Heart right ventricle (tissue), 16 donors: ENCODE measurements at regions not wholly inside any gene's neighbourhood (a gene's known extent, or its start where the extent isn't known, plus 50 kb on each side); places are given as distances from the start of the nearest gene placed in this dataset.

Experiments
- ATAC-seq, 8 donors: fragments of 200-7000 bp; cut with Tn5 transposase; one replicate each; pipeline ENCODE4 v1.9.1; 2020; ENCODE audit warnings: mild to moderate bottlenecking in 8 of 8, moderate library complexity in 8 of 8, moderate number of reproducible peaks in 1 of 8
- DNase-seq, 2 donors: peaks; one replicate each; pipeline ENCODE4 v3.0.0-alpha.2; 2020
- H3K27ac ChIP-seq, 10 donors: fragments of 200-600 bp; sonication (generic) in 2 of 10; one replicate each; pipeline versions ENCODE4 v1.5.0 to v1.8.0; 2020 to 2022; ENCODE audit warnings: mild to moderate bottlenecking in 3 of 10
- H3K27me3 ChIP-seq, 7 donors: fragments of 200-600 bp; one replicate each; pipeline ENCODE4 v1.8.0; 2021 to 2022; ENCODE audit warnings: mild to moderate bottlenecking in 2 of 7
- H3K36me3 ChIP-seq, 9 donors: fragments of 200-600 bp; sonication (generic) in 1 of 9; one replicate each; pipeline versions ENCODE4 v1.5.0 to v1.8.0; 2020 to 2022; ENCODE audit warnings: mild to moderate bottlenecking in 2 of 9
- H3K4me1 ChIP-seq, 9 donors: fragments of 200-600 bp; sonication (generic) in 1 of 9; one replicate each; pipeline versions ENCODE4 v1.5.0 to v1.8.0; 2020 to 2022; ENCODE audit warnings: mild to moderate bottlenecking in 4 of 9
- H3K4me3 ChIP-seq, 10 donors: fragments of 200-600 bp; sonication (generic) in 2 of 10; one replicate each; pipeline versions ENCODE4 v1.5.0 to v1.8.0; 2020 to 2022; ENCODE audit warnings: mild to moderate bottlenecking in 7 of 10, moderate library complexity in 2 of 10
- H3K9me3 ChIP-seq, 11 donors: fragments of 200-600 bp in 10 of 11; sonication (generic) in 2 of 11; one replicate each; pipeline versions ENCODE4 v1.5.0 to v1.8.0; 2013 to 2022; ENCODE audit warnings: mild to moderate bottlenecking in 2 of 11, control low read depth in 1 of 11, moderate library complexity in 1 of 11
- CTCF ChIP-seq, 9 donors: fragments of 200-600 bp; sonication (generic) in 2 of 9; IDR thresholded peaks; one replicate each; pipeline versions ENCODE4 v1.5.0 to v1.8.0; 2021 to 2022; ENCODE audit warnings: antibody characterized with exemption in 9 of 9, mild to moderate bottlenecking in 5 of 9, moderate library complexity in 1 of 9
- WGBS, 2 donors: extraction: QIAGEN DNeasy Blood & Tissue Kit; methylation state at CpG; one replicate each; pipeline ENCODE4 v1.1.7; 2013; ENCODE audit warnings: inconsistent platforms in 1 of 2; 5-methylcytosine and 5-hydroxymethylcytosine counted together
- intact Hi-C, 10 donors: fragments of 100-400 bp; cut with DNase I; formaldehyde crosslinking; loops; one replicate each; pipeline versions ENCODE4 v1.11.1 to v1.14.2; 2022
- donor health status: Arrhythmogenic right ventricular cardiomyopathy.
- donor health status: ischemic (EF 13 %, LVEDD 7.1; RV severe dilation, severe dysfunction).
- donor health status: healthy with polysubstance abuse.
- donor health status: DM: no; HTN: yes; CAD: no.
- donor health status: DM: no; HTN: no; CAD: no.
- donor health status: ischemic (EF 25% LVEDD 6.9; RV normal size, moderate dysfunction).
- donor health status: ischemic (EF 25% LVEDD 5.7; RV mildly dilated, moderate dysfunction).
- donor health status: healthy.
- donor health status: DM: yes; HTN: yes; CAD: no.
- donor health status: Ischemic cardiomyopathy.
- donor health status: ischemic (EF 35%, LVEDD 5.7; RV mildly dilated, moderate dysfunction).
- donor health status: nonischemic (EF 11% LVEDD 7.7; RV severe dilation, severe dysfunction).
- donor health status: DM: yes; HTN: yes; CAD: no.
- donor health status: PGD.
- donor health status: ischemic (EF 29% LVEDD 5.4; RV normal size, mild dysfunction).
- donor health status: nonischemic (EF 23%, LVEDD 6.1; RV moderate dilation, normal function).

- intact Hi-C loops = no loop called here
- ATAC-seq = no peak
- H3K27me3 ChIP-seq = no peaks in the 10 kb centered on the region
- 81 to 92% methylated on average over 2 of the region's 2 CpGs for WGBS, 2 donors
- no peak overlapping the region for H3K4me3 ChIP-seq
- no peaks in the 10 kb centered on the region for H3K36me3 ChIP-seq
- DNase-seq = no peak
- H3K9me3 ChIP-seq = no peaks in the 10 kb centered on the region
- TF ChIP-seq CTCF (IDR thresholded peaks at IDR 0.05) = no peak
- no peak overlapping the region for H3K27ac ChIP-seq
- no peaks in the 10 kb centered on the region for H3K4me1 ChIP-seq
Observed at GRCh38 chr18:30499721-30500120, 542.8 kb downstream of the DSC3 start.

GRCh38 chr18:30492552-30493129 lies 549.9 kb downstream of the DSC3 start:
- 95 to 96% methylated on average over 4 of the region's 4 CpGs for WGBS, 2 donors
- Histone ChIP-seq H3K36me3 (no peaks in the 10 kb centered on the region), H3K4me3 (no peak overlapping the region), H3K9me3 (no peaks in the 10 kb centered on the region), H3K27ac (no peak overlapping the region), H3K4me1 (no peaks in the 10 kb centered on the region), H3K27me3 (no peaks in the 10 kb centered on the region)
- DNase-seq (no peak), ATAC-seq (no peak)
- no peak for TF ChIP-seq CTCF (IDR thresholded peaks at IDR 0.05)
- intact Hi-C loops = no loop called here

GRCh38 chr18:30491815-30492551 lies 550.6 kb downstream of the DSC3 start:
- Histone ChIP-seq H3K36me3 (no peaks in the 10 kb centered on the region), H3K4me1 (no peaks in the 10 kb centered on the region), H3K4me3 (no peak overlapping the region), H3K27me3 (no peaks in the 10 kb centered on the region), H3K9me3 (no peaks in the 10 kb centered on the region), H3K27ac (no peak overlapping the region)
- DNase-seq (no peak), ATAC-seq (no peak)
- intact Hi-C loops = no loop called here
- WGBS, 2 donors = 81 to 86% methylated on average over 3 of the region's 3 CpGs
- TF ChIP-seq CTCF (IDR thresholded peaks at IDR 0.05) = no peak

GRCh38 chr18:30489890-30490643 lies 552.5 kb downstream of the DSC3 start:
- Histone ChIP-seq H3K9me3 (no peaks in the 10 kb centered on the region), H3K36me3 (no peaks in the 10 kb centered on the region), H3K27ac (no peak overlapping the region), H3K27me3 (no peaks in the 10 kb centered on the region), H3K4me3 (no peak overlapping the region), H3K4me1 (no peaks in the 10 kb centered on the region)
- DNase-seq (no peak), ATAC-seq (no peak)
- intact Hi-C loops = no loop called here
- TF ChIP-seq CTCF (IDR thresholded peaks at IDR 0.05) = no peak
- 91 to 96% methylated on average over 2 of the region's 2 CpGs for WGBS, 2 donors
